Astrocyte of the cerebellum (primary cell): ENCODE measurements at regions not wholly inside any gene's neighbourhood (a gene's known extent, or its start where the extent isn't known, plus 50 kb on each side); places are given as distances from the start of the nearest gene placed in this dataset.

Experiments used
- DNase-seq: peaks from one replicate; pipeline ENCODE4 v3.0.0-alpha.2; 2011; ENCODE audit warnings: low read depth
- H3K4me3 ChIP-seq: 2 replicates; pipeline ENCODE4 v1.5.1; 2011; ENCODE audit warnings: mild to moderate bottlenecking, low read depth, low read length, moderate library complexity
- in situ Hi-C: cut with HindIII; loops from 2 replicates; pipeline ENCODE4 v1.10.0; 2017; ENCODE audit warnings: low sequenced_read_pairs
- TF ChIP-seq, protein P1 (sequence below): IDR thresholded peaks from 2 replicates; pipeline ENCODE4 v1.5.1; 2012; ENCODE audit warnings: low read length, low read depth, moderate library complexity, mild to moderate bottlenecking; ENCODE audit errors: missing control alignments

DNA sequence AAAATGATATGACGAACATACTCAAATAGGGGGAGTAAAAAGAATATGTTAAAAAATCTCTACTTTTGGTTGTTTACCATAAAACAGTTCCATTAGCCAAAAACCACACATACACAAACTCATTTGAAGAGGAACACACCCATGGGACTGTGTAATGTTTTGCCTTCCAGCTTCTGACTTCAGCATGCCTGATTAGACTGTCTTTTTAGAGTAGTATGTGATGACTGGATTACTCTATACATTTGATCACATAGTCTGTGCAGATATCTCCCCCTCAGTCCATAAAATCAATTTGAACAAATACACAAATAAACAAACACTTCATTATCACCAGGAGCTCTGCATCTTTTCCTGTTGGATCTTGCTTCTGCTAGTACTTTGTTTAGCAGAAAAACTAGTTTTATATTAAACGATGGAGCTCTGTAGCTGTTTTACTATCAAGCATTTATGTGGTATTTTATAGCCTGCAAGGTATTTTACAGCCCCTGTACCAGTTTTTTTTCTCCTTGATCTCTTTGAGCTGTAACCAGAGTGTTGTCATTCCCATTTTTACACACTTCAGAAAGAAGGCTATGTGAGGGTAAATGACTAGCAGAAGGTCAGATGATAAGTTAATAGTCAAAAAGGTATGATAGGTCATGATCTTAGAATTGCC lies 866.5 kb upstream of the MAP3K7 start:
- TF ChIP-seq, protein P1, sequence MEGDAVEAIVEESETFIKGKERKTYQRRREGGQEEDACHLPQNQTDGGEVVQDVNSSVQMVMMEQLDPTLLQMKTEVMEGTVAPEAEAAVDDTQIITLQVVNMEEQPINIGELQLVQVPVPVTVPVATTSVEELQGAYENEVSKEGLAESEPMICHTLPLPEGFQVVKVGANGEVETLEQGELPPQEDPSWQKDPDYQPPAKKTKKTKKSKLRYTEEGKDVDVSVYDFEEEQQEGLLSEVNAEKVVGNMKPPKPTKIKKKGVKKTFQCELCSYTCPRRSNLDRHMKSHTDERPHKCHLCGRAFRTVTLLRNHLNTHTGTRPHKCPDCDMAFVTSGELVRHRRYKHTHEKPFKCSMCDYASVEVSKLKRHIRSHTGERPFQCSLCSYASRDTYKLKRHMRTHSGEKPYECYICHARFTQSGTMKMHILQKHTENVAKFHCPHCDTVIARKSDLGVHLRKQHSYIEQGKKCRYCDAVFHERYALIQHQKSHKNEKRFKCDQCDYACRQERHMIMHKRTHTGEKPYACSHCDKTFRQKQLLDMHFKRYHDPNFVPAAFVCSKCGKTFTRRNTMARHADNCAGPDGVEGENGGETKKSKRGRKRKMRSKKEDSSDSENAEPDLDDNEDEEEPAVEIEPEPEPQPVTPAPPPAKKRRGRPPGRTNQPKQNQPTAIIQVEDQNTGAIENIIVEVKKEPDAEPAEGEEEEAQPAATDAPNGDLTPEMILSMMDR, result no peak
- DNase-seq, result no peak
- in situ Hi-C loops, result no loop called here
- no peak overlapping the region for H3K4me3 ChIP-seq

DNA sequence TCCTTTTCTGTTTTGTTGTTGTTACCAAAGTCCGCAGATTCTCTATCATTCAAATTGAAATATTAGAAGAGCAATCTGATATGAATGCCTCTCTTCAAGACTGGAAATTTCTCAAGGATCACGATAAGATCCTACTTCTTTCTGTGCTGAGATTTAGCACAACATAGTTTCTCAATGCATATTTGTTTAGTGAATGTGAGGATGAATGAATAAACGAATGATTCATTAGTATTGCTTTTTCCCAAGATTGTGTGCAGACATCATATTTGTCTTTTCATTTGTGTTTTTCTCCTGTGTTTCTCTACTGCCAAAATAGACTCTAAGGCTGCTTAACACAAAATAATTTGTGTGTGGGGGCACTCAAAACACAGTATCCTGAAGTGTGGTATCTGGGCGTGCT lies 862.7 kb upstream of the MAP3K7 start:
- in situ Hi-C loops, result no loop called here
- H3K4me3 ChIP-seq, result no peak overlapping the region
- TF ChIP-seq, protein P1, result no peak
- DNase-seq, result no peak

DNA sequence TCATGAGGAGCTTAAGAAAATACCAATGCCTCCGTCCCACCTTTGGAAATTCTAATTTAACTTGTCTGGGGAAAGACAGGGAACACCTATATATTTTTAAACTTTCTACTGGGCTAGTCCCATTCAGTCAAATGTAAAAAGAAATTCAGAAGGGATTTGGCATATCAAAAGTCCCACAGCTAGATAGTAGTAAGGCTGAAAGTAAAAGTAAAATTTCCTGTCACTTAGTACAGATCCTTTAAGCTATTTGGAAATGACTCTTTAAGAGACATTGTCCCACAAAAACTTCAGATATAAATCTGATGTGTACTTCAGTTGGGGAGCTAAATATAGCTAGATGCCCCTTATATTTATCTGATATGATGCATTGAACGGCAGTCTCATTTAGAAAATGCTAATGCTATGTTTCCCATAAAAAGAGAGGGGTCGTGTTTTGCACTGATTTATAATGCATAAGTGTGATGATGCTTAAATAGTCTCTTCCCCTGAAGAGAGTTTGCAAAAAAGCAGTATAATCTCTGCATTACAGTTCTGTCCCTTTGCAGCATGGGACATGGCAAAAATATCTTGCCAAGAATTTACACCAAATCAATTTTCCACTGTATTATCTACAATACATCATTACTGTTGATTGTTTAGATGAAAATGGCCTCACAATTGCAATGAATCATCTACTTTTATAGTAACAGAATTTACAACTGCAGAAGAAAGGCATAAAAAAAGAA lies 860.8 kb upstream of the MAP3K7 start:
- in situ Hi-C loops, result no loop called here
- DNase-seq, result no peak
- TF ChIP-seq, protein P1, result no peak
- no peak overlapping the region for H3K4me3 ChIP-seq

DNA sequence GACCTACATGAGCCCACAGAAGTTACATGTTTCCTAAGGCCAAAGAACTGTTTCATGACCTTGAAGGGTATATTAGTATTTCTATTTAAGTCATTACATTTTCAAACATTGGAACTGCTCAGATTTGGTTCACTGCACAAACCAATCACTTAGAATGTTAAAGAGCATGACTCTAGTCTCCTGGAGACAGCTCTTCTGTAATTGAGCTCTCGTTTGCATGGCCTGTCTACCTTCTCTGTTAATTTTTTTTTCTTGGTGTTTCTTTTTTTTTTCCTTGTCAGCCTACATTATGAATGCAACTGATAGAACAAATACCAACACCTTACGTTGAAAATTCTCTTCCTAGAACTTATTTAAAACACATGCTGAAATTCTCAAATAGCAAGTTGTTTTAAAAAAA lies 860.2 kb upstream of the MAP3K7 start:
- no peak overlapping the region for H3K4me3 ChIP-seq
- TF ChIP-seq, protein P1, result no peak
- no peak for DNase-seq
- in situ Hi-C loops, result no loop called here

DNA sequence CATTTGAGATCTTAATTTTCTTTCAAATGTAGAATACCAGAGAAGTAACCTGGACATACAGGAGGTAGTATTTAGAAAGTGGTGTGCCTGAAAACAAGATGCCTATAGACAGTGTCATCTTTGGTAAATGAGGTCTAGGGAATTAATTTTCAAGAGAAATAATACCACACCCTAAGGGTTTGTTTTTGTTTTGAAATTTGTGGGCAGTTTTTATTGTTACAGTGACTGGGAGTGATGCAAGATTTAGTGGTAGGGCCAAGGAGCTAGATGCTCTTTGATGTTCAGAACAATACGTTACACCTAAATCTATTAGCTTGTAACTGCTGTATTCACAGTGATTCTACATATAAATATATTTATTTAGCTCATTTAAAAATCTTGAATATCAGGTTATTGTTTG lies 856.5 kb upstream of the MAP3K7 start:
- DNase-seq, result no peak
- TF ChIP-seq, protein P1, result no peak
- in situ Hi-C loops, result no loop called here
- no peak overlapping the region for H3K4me3 ChIP-seq

DNA sequence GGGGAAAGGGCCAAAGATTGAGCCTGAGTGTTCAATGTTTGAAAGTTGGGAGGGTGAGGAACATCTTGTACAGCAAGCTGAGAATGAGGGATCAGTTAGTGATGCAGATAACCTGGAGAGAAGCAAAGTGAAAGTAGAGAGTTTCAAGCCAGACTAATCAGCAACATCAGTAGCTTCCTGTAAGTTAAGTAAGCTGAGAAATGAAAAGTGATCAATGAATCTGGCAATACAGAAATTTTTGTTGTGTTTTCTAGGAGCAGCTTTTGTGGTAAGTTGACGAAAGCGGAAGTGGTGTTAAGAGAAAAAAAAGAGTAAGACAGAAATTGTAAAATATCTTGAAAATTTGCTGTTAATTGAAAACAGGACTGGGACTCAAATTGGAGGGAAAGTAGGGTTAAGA lies 855.5 kb upstream of the MAP3K7 start:
- in situ Hi-C loops, result no loop called here
- no peak overlapping the region for H3K4me3 ChIP-seq
- TF ChIP-seq, protein P1, result no peak
- no peak for DNase-seq
